GM23338 (cell line): ENCODE measurements at regions not wholly inside any gene's neighbourhood (a gene's known extent, or its start where the extent isn't known, plus 50 kb on each side); places are given as distances from the start of the nearest gene placed in this dataset.

Experiments
- ATAC-seq: fragments of 200-7000 bp; cut with Tn5 transposase; 3 replicates; pipeline ENCODE4 v1.9.1; 2020
- DNase-seq: peaks from one replicate; pipeline ENCODE4 v3.0.0-alpha.2; 2015; ENCODE audit warnings: low spot score
- H2AFZ ChIP-seq: fragments of 200-600 bp; sonication (generic); 2 replicates; pipeline ENCODE4 v1.8.0; 2016; ENCODE audit warnings: antibody characterized with exemption, mild to moderate bottlenecking, moderate library complexity
- H3F3A ChIP-seq: fragments of 200-600 bp; sonication (generic); replicated peaks from 2 replicates; pipeline ENCODE4 v1.8.0; 2017; ENCODE audit warnings: antibody characterized with exemption, mixed run types, low read depth
- H3K27ac ChIP-seq: fragments of 200-600 bp; sonication (generic); 2 replicates; pipeline ENCODE4 v1.6.1; 2016; ENCODE audit warnings: low read depth
- H3K27me3 ChIP-seq: fragments of 200-600 bp; sonication (generic); 2 replicates; pipeline ENCODE4 v1.8.0; 2016; ENCODE audit warnings: mild to moderate bottlenecking, mixed run types, moderate library complexity; ENCODE audit not compliant: insufficient read depth
- H3K36me3 ChIP-seq: fragments of 200-600 bp; sonication (generic); 2 replicates; pipeline ENCODE4 v1.8.0; 2016; ENCODE audit warnings: mild to moderate bottlenecking; ENCODE audit not compliant: insufficient read depth
- H3K4me1 ChIP-seq: fragments of 200-600 bp; sonication (generic); 2 replicates; pipeline ENCODE4 v1.8.0; 2016; ENCODE audit warnings: mild to moderate bottlenecking, moderate library complexity; ENCODE audit not compliant: insufficient read depth
- H3K4me2 ChIP-seq: fragments of 200-600 bp; sonication (generic); 2 replicates; pipeline ENCODE4 v1.7.1; 2017; ENCODE audit warnings: mixed run types
- H3K4me3 ChIP-seq: fragments of 200-600 bp; sonication (generic); 2 replicates; pipeline ENCODE4 v1.6.1; 2016; ENCODE audit warnings: mixed run types
- H3K79me2 ChIP-seq: fragments of 200-600 bp; sonication (generic); replicated peaks from 2 replicates; pipeline ENCODE4 v1.8.0; 2017; ENCODE audit warnings: mild to moderate bottlenecking; ENCODE audit not compliant: insufficient read depth
- H3K9me2 ChIP-seq: fragments of 200-600 bp; sonication (generic); 2 replicates; pipeline ENCODE4 v1.8.0; 2017; ENCODE audit not compliant: insufficient read depth
- H4K20me1 ChIP-seq: fragments of 200-600 bp; sonication (generic); replicated peaks from 2 replicates; pipeline ENCODE4 v1.8.0; 2017; ENCODE audit warnings: mild to moderate bottlenecking; ENCODE audit not compliant: insufficient read depth
- H3K27ac Mint-ChIP-seq: 2 replicates; pipeline ENCODE4 v1.8.0; 2020; ENCODE audit warnings: inconsistent platforms, mild to moderate bottlenecking, moderate library complexity, mixed read lengths
- H3K27me3 Mint-ChIP-seq: 3 replicates; pipeline ENCODE4 v1.8.0; 2022; ENCODE audit warnings: low read depth, mild to moderate bottlenecking, moderate library complexity, mixed read lengths, inconsistent platforms; ENCODE audit not compliant: insufficient read depth, poor library complexity
- H3K36me3 Mint-ChIP-seq: 3 replicates; pipeline ENCODE4 v1.8.0; 2021; ENCODE audit warnings: low read depth, mild to moderate bottlenecking, inconsistent platforms, moderate library complexity, mixed read lengths
- H3K4me1 Mint-ChIP-seq: 3 replicates; pipeline ENCODE4 v1.8.0; 2020; ENCODE audit warnings: mild to moderate bottlenecking, inconsistent platforms, mixed read lengths
- H3K4me3 Mint-ChIP-seq: 3 replicates; pipeline ENCODE4 v1.8.0; 2021; ENCODE audit warnings: moderate library complexity, mild to moderate bottlenecking, inconsistent platforms, mixed read lengths
- H3K9me3 Mint-ChIP-seq: 3 replicates; pipeline ENCODE4 v1.8.0; 2020; ENCODE audit warnings: moderate library complexity, mild to moderate bottlenecking, inconsistent platforms, mixed read lengths
- CREB1 ChIP-seq: fragments of 250-450 bp; sonication (Bioruptor Pico); IDR thresholded peaks from 2 replicates; pipeline ENCODE4 v1.5.0; 2020; ENCODE audit warnings: low read depth, mild to moderate bottlenecking, moderate library complexity
- EZH2phosphoT487 ChIP-seq: fragments of 200-600 bp; sonication (generic); IDR thresholded peaks from one replicate; pipeline ENCODE4 v1.8.1; 2018; ENCODE audit warnings: antibody characterized with exemption; ENCODE audit not compliant: unreplicated experiment
- JUNB ChIP-seq: IDR thresholded peaks from one replicate; pipeline ENCODE4 v1.6.1; 2016; ENCODE audit warnings: antibody characterized with exemption; ENCODE audit not compliant: unreplicated experiment
- NANOG ChIP-seq: IDR thresholded peaks from 2 replicates; pipeline ENCODE4 v1.6.1; 2016; ENCODE audit warnings: antibody characterized with exemption, borderline replicate concordance
- STAT1 ChIP-seq: IDR thresholded peaks from one replicate; pipeline ENCODE4 v1.6.1; 2016; ENCODE audit warnings: antibody characterized with exemption; ENCODE audit not compliant: unreplicated experiment
- TF ChIP-seq, protein P1 (sequence below): fragments of 250-450 bp; sonication (Bioruptor Pico); IDR thresholded peaks from 2 replicates; pipeline ENCODE4 v1.5.0; 2020; ENCODE audit warnings: mild to moderate bottlenecking, moderate library complexity
- TF ChIP-seq, protein P2 (sequence below): IDR thresholded peaks from 2 replicates; pipeline ENCODE4 v1.6.1; 2016; ENCODE audit warnings: antibody characterized with exemption
- TF ChIP-seq, protein P3 (sequence below): IDR thresholded peaks from one replicate; pipeline ENCODE4 v1.6.1; 2018; ENCODE audit warnings: antibody characterized with exemption; ENCODE audit not compliant: unreplicated experiment

DNA sequence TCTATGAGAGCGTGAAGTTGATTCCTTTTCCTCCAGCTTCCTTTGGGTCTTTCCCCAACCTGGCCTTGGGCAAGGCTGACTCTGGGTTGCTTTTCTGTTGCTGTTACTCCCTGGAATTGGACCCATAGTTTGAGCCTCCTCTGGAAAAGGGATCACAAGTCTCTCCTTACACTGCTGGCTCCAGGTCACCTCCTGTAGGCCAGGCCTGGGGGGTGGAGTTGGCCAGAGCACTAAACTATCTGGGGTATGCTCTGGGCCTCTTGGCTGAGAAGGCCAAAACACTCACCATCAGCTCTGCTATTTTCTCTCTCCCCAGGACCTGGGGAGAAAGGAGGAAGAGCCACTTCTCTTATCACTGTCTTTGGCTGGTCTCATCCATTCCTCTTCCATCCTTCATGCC, 56.5 kb upstream of the NCOA1 start (continued):
- TF ChIP-seq, protein P1, sequence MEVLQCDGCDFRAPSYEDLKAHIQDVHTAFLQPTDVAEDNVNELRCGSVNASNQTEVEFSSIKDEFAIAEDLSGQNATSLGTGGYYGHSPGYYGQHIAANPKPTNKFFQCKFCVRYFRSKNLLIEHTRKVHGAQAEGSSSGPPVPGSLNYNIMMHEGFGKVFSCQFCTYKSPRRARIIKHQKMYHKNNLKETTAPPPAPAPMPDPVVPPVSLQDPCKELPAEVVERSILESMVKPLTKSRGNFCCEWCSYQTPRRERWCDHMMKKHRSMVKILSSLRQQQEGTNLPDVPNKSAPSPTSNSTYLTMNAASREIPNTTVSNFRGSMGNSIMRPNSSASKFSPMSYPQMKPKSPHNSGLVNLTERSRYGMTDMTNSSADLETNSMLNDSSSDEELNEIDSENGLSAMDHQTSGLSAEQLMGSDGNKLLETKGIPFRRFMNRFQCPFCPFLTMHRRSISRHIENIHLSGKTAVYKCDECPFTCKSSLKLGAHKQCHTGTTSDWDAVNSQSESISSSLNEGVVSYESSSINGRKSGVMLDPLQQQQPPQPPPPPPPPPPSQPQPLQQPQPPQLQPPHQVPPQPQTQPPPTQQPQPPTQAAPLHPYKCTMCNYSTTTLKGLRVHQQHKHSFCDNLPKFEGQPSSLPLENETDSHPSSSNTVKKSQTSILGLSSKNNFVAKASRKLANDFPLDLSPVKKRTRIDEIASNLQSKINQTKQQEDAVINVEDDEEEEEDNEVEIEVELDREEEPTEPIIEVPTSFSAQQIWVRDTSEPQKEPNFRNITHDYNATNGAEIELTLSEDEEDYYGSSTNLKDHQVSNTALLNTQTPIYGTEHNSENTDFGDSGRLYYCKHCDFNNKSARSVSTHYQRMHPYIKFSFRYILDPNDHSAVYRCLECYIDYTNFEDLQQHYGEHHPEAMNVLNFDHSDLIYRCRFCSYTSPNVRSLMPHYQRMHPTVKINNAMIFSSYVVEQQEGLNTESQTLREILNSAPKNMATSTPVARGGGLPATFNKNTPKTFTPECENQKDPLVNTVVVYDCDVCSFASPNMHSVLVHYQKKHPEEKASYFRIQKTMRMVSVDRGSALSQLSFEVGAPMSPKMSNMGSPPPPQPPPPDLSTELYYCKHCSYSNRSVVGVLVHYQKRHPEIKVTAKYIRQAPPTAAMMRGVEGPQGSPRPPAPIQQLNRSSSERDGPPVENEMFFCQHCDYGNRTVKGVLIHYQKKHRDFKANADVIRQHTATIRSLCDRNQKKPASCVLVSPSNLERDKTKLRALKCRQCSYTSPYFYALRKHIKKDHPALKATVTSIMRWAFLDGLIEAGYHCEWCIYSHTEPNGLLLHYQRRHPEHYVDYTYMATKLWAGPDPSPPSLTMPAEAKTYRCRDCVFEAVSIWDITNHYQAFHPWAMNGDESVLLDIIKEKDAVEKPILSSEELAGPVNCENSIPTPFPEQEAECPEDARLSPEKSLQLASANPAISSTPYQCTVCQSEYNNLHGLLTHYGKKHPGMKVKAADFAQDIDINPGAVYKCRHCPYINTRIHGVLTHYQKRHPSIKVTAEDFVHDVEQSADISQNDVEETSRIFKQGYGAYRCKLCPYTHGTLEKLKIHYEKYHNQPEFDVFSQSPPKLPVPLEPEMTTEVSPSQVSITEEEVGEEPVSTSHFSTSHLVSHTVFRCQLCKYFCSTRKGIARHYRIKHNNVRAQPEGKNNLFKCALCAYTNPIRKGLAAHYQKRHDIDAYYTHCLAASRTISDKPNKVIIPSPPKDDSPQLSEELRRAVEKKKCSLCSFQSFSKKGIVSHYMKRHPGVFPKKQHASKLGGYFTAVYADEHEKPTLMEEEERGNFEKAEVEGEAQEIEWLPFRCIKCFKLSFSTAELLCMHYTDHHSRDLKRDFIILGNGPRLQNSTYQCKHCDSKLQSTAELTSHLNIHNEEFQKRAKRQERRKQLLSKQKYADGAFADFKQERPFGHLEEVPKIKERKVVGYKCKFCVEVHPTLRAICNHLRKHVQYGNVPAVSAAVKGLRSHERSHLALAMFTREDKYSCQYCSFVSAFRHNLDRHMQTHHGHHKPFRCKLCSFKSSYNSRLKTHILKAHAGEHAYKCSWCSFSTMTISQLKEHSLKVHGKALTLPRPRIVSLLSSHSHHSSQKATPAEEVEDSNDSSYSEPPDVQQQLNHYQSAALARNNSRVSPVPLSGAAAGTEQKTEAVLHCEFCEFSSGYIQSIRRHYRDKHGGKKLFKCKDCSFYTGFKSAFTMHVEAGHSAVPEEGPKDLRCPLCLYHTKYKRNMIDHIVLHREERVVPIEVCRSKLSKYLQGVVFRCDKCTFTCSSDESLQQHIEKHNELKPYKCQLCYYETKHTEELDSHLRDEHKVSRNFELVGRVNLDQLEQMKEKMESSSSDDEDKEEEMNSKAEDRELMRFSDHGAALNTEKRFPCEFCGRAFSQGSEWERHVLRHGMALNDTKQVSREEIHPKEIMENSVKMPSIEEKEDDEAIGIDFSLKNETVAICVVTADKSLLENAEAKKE (CRISPR knock-in tag), result no peak
- TF ChIP-seq JUNB, result no peak
- no peak for TF ChIP-seq CREB1 (CRISPR knock-in tag)
- no peak for TF ChIP-seq EZH2phosphoT487
- no peak for TF ChIP-seq NANOG

DNA sequence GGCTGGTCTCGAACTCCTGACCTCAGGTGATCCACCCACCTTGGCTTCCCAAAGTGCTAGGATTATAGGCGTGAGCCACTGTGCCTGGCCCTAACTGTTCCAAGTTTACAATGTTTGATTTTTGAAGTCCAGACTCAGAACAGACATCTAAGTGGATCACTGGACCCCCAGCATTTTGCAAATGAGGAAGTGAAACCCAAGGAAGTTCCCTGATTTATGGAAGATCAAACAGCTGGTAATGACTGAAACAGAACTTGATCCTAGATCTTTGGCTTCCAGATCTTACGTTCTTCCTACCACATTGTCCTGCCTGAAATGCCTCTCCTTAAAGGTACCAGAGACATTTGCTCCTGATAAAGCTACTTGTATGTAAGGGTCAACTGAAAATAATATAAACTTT, 58.3 kb upstream of the NCOA1 start:
- no peak overlapping the region for H3K27ac Mint-ChIP-seq
- no peaks in the 10 kb centered on the region; the same call in 2 of the 3 replicates for H3K9me3 Mint-ChIP-seq
- DNase-seq (no peak), ATAC-seq (no peak)
- no peaks in the 10 kb centered on the region for H3K79me2 ChIP-seq
- no peaks in the 10 kb centered on the region for H3K36me3 Mint-ChIP-seq
- no peaks in the 10 kb centered on the region for H3K27me3 ChIP-seq
- no peak overlapping the region for H3K4me2 ChIP-seq
- H3K36me3 ChIP-seq, result no peaks in the 10 kb centered on the region
- H3K27ac ChIP-seq, result no peak overlapping the region
- H3F3A ChIP-seq, result no peaks in the 10 kb centered on the region
- no peaks in the 10 kb centered on the region for H3K9me2 ChIP-seq
- H3K27me3 Mint-ChIP-seq, result peaks cover 8% of the 10 kb centered on the region
- H3K4me1 Mint-ChIP-seq, result peaks cover 8% of the 10 kb centered on the region
- H3K4me1 ChIP-seq, result no peaks in the 10 kb centered on the region
- no peak overlapping the region for H3K4me3 ChIP-seq
- H2AFZ ChIP-seq, result no peak overlapping the region
- no peaks in the 10 kb centered on the region for H4K20me1 ChIP-seq
- no peak overlapping the region for H3K4me3 Mint-ChIP-seq
- TF ChIP-seq STAT1 (no peak), NANOG (no peak)
- TF ChIP-seq, protein P2, sequence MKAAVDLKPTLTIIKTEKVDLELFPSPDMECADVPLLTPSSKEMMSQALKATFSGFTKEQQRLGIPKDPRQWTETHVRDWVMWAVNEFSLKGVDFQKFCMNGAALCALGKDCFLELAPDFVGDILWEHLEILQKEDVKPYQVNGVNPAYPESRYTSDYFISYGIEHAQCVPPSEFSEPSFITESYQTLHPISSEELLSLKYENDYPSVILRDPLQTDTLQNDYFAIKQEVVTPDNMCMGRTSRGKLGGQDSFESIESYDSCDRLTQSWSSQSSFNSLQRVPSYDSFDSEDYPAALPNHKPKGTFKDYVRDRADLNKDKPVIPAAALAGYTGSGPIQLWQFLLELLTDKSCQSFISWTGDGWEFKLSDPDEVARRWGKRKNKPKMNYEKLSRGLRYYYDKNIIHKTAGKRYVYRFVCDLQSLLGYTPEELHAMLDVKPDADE, result no peak
- TF ChIP-seq, protein P3, sequence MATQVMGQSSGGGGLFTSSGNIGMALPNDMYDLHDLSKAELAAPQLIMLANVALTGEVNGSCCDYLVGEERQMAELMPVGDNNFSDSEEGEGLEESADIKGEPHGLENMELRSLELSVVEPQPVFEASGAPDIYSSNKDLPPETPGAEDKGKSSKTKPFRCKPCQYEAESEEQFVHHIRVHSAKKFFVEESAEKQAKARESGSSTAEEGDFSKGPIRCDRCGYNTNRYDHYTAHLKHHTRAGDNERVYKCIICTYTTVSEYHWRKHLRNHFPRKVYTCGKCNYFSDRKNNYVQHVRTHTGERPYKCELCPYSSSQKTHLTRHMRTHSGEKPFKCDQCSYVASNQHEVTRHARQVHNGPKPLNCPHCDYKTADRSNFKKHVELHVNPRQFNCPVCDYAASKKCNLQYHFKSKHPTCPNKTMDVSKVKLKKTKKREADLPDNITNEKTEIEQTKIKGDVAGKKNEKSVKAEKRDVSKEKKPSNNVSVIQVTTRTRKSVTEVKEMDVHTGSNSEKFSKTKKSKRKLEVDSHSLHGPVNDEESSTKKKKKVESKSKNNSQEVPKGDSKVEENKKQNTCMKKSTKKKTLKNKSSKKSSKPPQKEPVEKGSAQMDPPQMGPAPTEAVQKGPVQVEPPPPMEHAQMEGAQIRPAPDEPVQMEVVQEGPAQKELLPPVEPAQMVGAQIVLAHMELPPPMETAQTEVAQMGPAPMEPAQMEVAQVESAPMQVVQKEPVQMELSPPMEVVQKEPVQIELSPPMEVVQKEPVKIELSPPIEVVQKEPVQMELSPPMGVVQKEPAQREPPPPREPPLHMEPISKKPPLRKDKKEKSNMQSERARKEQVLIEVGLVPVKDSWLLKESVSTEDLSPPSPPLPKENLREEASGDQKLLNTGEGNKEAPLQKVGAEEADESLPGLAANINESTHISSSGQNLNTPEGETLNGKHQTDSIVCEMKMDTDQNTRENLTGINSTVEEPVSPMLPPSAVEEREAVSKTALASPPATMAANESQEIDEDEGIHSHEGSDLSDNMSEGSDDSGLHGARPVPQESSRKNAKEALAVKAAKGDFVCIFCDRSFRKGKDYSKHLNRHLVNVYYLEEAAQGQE, result no peak
